ENCODE measurements at regions not wholly inside any gene's neighbourhood (a gene's known extent, or its start where the extent isn't known, plus 50 kb on each side); places are given as distances from the start of the nearest gene placed in this dataset.
"Not testable (repeated sequence)": the region's sequence is repeated elsewhere in the genome, so short reads cannot be mapped to it uniquely, and the experiment has no call there.

DNA sequence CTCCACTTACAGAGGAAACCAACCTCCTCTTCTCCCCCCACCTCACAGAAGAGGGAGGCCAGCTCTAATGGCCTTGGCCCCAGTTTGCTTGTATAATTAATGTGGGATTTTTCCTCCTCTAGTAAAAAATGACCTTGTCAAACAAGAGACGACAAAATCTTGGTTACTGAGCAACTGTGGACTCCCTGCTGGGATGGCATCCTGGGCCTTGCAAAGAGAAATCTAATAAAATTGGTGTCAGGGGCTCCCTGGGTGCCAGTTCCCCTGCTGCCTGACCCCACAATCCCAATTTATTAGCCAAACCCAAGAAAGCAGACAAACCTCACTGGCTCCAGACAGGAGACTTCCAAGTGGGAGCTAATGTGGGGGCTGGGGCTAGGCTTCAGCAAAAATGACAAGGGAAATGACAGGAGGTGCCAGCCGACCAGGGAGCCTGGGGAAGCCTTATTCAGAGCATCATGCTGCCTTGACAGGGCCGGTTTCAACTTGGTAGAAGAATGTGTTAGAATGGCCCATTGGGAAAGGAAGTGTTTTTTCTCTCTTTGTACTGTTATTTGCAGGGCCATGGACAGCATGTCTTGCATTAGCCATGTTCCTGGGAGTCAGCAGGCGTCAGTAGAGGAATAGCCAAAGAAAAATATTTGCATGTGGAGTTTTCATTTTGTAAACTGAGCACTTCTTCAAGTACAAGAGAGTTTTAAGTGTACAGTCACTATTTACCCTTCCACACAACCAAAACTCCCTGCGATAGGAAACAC, 816.9 kb downstream of the DHX35 start:
- DNase-seq (ENCODE audit: low read depth in 2 of 2), result no peak

DNA sequence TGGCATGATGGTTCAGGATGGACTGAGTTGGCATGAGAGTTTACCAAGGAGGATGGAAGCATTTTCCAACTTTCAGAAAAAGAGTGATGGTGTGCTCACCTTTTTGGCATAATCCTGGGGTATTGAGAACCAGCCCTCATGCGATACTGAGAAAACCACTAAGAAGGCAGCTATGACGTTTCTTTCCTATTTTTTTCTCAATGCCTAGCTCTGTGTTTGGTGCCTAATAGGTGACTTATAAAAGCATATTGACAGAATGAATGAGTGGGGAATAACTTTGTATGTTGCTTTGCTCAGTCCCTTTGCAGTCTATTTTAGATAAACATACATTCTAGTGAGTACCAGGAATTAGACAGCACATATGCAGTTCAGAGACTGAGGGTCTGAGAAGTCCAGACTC, 816.3 kb downstream of the DHX35 start:
- DNase-seq (ENCODE audit: low read depth in 2 of 2), result no peak

DNA sequence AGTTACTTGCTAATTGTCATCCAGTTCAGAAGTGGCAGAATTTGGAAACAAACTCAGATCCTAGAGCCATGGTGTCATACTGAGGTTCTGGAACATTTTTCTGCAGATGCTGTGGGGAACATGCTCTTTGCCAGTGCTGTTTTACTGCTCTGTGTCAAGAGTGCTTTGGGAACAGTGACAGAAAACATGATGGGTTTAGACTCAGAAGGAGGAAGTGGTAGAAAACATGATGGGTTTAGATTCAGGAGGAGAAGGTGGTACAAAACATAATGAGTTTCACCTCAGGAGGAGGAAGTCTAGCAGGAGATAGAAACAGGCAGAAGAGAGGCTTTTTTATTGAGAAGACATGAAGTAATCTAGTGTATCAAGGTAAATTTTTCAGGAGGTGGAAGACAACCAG, 815.5 kb downstream of the DHX35 start:
- DNase-seq (ENCODE audit: low read depth in 2 of 2), result no peak

DNA sequence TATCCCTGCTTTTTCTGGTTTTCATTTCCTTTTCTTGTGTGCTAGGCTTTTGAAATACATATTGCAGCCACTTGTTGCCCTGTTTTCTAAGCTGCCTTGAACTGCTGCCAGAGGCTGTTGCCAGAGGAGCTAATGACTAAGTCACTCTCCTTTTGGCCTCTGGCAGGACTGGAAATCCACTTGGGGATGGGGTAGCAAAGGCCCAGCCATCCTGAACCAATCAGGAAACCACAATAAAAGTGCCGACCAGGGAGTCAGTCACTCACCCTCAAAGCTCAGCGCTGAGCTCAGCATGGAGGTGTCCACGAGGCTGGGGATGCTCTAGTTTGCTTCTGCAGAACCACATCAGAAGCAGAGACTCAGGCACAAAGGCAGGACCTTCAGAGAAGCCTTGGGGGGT, 813.0 kb downstream of the DHX35 start:
- no peak for DNase-seq (ENCODE audit: low read depth in 2 of 2)

DNA sequence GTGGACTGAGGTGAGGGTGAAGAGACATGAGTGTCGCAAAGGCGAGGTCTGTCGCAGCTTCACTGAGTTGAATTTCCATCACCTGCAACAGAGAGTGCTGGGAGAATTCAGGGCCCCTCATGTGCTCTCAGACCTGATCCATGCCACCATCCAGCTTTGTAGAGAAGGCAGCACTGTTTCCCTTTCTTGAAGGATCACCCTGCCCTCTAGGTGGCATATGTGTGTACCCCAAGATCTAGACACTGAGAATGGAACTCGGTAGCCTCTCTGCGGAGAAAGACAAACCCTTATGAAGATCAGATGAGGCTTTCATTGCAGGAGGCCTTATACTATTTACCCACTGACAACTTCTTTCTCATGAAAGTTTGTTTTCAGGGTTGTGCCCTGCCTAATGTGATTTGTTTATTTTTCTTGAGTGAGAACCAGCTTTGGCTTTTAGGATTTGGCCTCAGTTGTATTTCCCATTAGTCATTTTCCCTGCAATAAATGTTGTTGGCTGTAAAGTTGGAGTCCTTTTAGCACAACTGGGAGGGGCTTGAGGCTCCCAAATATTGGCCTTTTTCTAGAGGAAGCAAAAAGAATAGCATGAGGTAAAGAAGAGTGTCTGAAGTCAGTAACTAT, 811.3 kb downstream of the DHX35 start:
- DNase-seq (ENCODE audit: low read depth in 2 of 2), result no peak

DNA sequence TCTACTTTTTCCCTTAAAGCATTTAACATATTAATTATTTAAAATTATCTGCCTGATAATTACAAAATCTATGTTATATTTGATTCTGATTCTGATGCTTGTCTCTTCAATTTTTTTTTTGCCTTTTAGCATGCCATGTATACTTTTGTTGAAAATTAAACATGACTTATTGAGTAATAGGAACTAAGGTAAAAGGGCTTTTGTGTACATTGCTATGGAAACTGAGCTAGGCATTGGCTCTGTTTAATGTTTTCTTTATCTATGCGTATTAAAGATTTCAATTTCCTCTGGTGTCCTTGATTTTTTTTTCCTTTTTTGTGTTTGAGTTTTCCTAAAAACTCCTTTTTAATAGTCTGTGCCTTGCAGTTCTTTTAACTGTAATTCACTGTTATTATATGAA, 805.2 kb downstream of the DHX35 start:
- DNase-seq (ENCODE audit: low read depth in 2 of 2), result no peak

DNA sequence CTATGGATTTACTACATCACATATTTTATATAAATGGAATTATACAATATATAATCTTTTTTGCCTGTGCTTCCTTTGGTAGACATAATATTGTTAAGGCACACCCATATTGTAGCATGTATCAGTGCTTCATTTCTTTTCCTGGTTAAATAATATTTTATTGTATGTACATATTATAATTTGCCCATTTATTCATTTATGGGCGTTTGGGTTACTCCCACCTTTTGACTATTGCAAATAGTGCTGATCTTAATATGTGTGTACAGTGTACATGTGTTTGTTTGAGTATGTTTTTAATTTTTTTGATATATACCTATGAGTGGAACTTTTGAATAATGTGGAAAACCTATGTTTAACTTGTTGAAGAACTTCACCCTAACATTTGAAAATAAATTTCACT, 804.2 kb downstream of the DHX35 start:
- DNase-seq (ENCODE audit: low read depth in 2 of 2), result no peak

DNA sequence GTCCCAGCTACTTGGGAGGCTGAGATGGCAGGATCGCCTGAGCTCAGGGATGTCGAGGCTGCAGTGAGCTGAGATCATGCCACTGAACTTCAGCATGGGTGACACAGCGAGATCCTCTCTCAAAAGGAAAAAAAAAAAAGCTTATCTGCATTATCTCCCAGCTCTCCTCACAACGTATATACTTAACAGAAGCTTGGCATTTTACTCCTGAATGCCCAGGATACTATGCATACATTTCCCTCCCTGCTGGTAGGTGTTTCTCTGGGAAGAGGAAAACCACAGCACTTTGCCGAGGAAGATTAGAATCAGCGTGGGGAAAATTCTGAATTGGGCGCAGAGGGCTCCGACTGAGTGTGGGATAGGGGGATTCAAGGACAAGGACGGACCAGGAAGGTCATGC, 800.6 kb downstream of the DHX35 start:
- no peak for DNase-seq (ENCODE audit: low read depth in 2 of 2)

DNA sequence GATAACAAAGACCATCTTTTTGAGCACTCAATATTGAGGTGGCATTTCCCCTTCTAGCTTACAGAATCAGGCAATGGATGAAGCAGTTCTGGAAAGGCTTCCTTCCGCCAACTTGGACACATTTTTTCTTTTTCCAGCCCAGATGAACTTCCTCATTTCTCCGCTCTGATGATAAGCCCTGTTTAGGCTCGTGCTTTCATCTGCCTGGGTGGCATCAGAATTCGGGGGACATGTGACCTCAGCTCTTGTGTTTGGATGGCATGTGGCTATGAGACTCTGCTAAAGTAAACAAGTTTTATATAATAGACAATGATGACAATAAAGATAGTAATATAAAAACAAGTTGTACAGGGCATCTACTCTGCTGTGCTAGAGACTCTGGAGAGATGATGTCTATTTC, 796.7 kb downstream of the DHX35 start:
- DNase-seq (ENCODE audit: low read depth in 2 of 2), result no peak

DNA sequence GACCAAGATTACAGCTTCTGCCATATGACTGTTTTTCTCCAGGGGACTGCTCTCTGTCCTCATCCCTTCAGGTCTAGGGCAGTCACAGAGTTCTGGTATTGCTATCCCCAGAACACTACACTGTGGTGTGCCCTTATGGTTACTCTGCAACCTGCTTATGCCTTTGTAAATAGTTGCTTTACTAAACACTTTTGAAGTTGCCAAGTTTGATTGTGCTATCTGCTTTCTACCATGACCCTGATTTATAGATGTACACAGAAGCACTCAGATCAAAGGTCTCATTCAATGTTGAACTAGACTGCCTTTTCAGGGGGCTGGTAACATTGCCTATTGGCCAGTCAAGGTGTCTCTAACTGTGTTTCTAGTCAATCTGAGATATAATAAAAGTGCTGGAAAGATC, 794.7 kb downstream of the DHX35 start:
- no peak for DNase-seq (ENCODE audit: low read depth in 2 of 2)

DNA sequence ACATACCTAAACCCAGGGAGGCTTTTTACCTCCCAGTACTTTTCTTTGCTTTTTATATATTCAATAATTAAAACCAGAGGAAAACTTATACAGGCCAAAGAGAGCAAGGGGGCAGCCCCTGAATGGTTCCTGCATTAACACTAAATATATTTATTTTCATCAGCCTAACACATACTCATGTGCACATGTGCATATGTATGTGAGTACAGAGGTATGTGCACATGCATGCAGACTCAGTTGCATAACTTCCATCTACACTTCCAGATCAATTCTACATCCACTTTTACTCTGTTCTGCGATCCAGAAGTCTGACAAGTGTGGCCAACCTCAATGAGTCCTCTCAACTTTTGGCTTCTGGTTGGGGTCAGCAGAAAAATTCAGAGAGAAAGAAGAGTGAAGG, 794.2 kb downstream of the DHX35 start:
- DNase-seq (ENCODE audit: low read depth in 2 of 2), result no peak

DNA sequence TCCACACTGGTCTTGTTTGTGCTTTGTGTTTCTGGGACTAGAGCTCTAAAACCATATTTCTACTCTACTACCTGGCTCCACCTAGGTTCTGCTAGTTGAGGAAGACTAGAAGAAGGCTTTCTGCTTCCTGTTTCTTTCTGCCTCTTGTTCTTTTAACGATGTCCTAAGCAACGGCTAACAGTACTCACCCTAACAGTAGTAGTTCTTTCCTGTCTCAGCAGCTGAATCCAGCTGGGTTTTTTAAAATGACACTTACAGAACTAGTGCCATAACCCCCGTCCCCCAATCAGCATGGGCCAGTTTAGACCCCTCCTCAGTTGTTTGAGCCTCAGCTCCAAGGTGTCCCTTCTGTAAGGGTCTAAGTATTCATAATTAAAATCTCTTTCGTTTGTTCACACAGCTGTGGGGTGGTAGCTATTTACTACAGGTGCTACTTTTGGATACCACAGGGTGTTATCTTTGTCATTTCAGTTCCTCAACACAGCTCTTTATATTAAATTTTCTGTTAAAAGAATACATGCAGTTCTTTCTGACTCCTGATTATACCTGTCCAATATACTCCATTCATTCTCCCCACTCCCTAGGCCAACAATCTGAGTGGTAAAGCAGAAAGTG, 790.2 kb downstream of the DHX35 start:
- DNase-seq (ENCODE audit: low read depth in 2 of 2), result no peak

DNA sequence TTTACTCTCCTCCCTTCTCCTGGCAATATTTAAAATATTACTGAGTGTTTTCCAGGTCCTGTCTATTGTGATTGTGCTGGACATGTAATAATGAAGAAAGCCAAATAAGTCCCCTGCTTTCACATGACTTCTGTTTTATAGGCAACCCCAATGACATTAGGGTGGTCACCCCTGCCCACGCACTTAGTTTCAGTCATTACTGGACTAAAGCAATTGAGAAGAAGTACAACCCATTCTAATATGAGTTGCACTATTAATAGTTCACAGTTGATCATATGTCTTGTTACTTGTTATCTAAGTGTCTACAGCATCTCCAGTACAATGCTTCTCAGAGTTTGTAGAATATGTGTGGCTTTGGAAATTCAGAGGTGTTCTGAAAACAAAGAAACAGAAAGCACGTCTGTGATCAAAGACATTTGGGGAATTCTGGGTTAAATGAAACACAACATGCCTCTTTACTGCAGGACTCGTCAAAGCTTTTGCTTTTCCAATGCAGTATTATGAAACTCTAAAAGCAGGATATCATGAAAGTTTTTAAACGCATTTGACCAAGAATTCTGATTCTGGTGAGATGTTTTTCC, 789.5 kb downstream of the DHX35 start:
- DNase-seq (ENCODE audit: low read depth in 2 of 2), result no peak

DNA sequence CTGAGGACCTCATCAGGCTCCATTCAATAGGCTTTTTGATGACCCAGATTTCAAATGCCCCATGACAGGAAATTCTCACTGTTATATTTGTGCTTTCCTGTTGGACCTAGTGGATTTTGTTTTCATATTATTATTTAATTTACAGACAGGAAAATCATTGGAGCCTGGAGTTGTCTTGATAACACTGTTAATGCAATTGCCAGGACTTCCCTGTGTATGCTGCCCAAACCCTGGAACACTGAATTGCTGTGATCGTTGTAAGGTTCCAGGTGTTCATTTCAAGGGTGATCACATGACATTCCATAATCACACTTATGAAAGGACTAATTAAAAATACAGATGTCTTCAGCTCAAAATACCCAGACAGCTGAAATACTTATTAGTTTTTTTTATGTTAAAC, 783.2 kb downstream of the DHX35 start:
- DNase-seq (ENCODE audit: low read depth in 2 of 2), result no peak

DNA sequence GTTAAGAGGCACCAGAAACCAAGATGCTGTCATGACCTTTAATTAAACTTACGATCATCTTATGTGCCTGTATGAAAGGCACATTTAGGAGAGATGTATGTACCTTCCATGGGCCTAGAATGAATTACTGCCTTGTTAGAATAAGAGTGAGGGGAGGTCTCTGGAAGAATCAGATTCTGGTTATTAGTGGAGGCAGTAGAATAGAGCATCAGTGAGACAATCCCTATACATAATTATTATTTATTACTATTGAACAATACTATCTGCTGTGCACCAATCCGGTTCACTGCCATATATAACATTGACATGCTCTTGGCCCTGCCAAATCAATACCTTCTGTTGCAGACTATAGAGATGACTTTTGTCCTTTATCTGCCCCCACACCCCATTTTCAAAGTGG, 776.5 kb downstream of the DHX35 start:
- DNase-seq (ENCODE audit: low read depth in 2 of 2), result no peak

DNA sequence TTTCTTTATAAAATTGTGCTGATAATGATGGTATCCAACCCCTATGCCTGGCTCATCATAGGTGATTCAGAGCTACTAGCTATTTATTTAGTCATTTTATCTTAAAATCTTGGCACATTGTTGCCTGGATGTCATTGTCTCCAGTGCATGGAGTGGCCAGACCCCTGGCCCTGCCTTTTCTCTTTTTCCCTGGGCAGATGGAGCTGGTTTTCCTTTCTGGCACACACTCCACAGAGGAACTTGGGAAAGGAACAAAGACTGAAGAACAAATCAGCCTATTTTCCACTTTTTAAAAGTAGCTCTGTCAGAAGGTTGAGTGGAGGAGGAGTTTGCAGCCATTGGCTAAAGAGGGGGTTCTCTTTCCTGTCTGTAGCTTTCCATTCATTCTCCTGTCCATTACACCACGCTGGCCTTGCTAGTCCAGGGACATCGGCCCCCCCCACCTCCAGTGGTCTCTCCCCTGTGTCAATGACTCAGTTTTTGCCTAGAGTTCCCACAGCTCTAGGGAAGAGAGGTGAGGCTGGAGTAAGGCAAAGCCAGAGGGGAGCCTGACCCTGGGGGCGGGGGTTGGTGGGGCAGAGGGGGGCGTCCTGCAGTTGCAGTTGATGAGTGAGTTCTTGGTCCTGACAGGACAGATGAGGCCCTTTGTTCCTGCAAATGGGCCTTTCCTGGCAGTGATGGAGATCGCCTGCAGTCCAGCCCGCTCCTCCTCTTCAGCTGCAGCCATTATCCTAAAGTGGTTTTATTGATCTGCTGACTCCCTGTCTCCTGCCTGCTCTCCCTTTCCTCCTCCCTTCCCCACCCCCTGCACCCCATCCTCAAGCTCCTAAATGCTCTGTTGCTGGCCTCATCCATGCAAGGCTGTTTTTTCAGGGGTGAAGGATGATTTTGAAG, 774.5 kb downstream of the DHX35 start:
- peak in 1 of 2 donors; percentile 0 for DNase-seq (ENCODE audit: low read depth in 2 of 2)

DNA sequence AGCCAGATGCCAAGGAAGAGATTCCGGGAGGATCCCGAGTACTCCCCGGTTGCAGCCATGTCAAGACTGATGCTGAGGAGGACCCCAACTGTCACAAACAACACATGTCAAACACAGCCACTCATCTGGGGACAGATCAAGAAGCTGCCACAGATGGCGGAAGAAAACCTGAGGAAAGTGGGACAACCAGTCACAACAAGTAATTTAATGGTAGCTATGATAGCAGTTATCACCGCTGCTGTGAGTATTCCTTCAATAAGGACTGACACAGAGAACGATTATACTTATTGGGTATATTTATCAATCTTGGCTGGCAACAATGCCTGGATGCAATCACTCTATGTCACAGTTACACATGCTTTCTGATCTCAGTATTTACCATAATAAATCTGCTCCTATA, 763.4 kb downstream of the DHX35 start:
- not testable (repeated sequence) for DNase-seq (ENCODE audit: low read depth in 2 of 2)

DNA sequence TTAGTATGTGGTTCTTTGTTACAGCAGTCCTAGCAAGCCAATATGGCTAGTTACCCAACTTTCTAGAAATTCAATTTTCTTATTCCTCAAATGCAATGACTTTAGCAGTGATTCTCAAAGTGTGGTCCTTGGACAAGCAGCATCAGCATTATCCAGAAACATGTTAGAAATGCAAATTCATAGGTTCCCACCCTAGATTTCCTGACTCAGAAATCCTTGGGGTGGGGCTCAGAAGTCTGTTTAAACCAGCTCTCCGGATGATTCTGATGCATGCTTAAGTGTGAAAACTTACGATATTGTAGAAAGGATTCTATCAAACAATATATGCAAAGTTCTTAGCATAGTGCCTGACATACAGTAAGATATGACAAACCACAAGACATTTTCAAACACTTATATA, 757.1 kb downstream of the DHX35 start:
- DNase-seq (ENCODE audit: low read depth in 2 of 2), result no peak

DNA sequence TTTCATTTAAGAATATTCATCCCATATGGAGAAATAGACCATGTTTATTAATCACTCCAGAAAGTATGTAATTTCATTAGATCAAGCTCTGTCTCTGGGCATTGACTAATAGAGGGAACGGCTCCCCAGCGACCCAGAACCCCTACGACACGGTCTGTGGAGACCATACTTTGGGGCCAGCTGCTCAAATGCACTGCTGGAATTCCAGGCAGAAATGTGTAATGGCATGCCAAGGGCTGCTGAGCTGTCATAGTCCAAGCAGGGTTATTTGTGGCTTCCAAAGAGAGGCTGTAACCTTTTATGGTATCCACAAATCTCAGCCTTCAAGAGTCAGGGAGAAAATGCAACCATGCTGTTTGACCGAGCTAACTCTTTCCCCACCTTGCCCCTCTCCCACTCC, 755.8 kb downstream of the DHX35 start:
- DNase-seq (ENCODE audit: low read depth in 2 of 2), result no peak

DNA sequence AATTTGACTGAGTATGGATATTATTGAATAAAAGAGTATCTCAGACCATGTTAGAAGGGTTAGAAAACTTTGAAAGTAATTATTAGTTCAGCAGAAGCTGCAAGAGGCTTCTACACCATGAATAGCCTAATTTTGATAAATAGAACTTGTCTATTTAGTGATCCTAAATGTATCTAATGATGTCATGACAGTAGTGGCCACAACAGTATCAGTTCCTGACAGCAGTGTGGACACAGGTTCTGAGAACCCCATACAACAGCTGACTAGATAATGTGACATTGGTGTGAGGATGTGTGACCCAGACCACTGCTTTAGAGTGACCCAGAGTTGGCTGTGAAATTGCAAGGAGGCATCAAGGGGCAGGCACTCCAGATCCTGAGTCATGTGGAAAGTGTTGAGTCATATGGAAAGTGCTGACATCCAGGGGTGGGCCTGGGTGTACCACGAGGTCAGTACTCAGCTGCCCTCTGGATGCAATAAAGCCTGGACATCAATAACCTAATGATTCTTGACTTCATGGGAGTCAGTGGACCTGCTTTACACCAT, 754.7 kb downstream of the DHX35 start:
- no peak for DNase-seq (ENCODE audit: low read depth in 2 of 2)

DNA sequence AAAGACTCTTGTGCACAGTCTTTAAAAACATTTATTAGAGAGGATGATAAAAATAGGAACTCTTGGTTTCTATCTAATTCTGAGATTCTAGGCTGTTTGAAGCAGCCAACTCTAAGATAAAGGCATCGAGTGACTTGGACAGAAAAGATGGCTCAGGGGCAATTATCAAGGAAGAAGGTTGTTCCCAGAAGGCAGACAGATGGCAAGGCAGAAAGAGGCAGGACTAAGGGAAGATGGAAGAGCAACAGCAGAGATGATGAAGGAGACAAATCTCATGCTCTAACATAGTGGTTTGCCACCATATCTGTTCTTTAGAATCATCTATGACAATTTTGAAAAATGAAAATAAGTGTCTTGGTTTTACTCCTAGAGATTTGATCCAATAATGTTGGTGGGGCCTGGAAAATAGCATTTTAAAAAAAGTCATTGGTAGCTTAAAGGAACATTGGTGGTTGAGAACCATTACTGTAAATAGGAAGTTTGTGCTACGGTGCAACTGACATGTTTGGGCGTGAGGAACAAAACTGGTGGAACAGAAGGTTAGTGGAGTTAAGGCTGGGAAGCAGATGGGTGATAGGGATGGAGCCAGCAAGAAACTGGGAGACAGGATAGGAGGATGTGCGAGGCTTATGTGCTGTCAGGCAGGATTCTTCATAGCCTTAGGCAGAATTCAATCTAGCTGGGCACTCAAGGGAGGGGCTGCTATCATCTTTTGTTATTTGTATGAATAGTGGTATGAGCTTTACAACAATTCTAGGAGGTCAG, 751.1 kb downstream of the DHX35 start:
- no peak for DNase-seq (ENCODE audit: low read depth in 2 of 2)

Data from lung microvascular endothelial cell (primary cell).